ENCODE measurements at regions not wholly inside any gene's neighbourhood (a gene's known extent, or its start where the extent isn't known, plus 50 kb on each side); places are given as distances from the start of the nearest gene placed in this dataset.

DNA sequence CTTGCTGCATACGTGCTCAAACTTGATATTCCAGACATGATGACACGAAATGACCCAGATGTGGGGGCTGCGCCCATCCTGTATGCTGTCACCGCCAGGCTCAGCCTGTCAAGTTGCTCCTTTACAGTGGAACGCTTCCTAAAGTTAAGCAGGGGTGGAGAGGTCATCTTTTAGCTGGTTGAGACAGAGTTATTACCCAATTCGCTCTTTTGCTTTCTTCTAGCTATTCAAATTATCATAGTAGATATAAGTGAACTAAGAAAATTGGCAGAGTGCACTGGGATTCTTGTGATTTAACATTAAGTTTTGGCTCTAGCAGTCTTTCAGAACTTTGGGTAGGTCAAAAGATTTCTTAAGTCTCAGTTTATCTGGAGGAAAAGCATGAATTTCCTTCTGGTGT lies 69.8 kb upstream of the BASP1 start:
- ChIA-PET POLR2A (no interaction called here), CTCF (interaction anchor here (1.3 kb wide), 1 partner anchor 15 kb away, joined by 3 read pairs; no protein-coding TSS in a partner anchor), RAD21 (ENCODE audit: low non-redundant PET in 1 of 2, low total read pairs in 2 of 2, uncharacterized antibody in 2 of 2, unreplicated experiment in 2 of 2) (no interaction called here)
- no peak overlapping the region for H3K9ac ChIP-seq (ENCODE audit: low read length)
- peaks cover 13 to 17% of the 10 kb centered on the region in 2 experiments for H3K4me1 ChIP-seq (ENCODE audit: control insufficient read depth in 1 of 2, insufficient read depth in 2 of 2, low read length in 2 of 2)
- DNase-seq (ENCODE audit: low read depth, low spot score) = no peak
- H3K4me2 ChIP-seq (ENCODE audit: low read length) = no peak overlapping the region
- H3K36me3 ChIP-seq (ENCODE audit: control insufficient read depth in 1 of 2, insufficient read depth in 2 of 2, low read length in 2 of 2) = no peaks in the 10 kb centered on the region
- H3K9me2 ChIP-seq (ENCODE audit: insufficient read depth) = no peaks in the 10 kb centered on the region
- H3K9me3 ChIP-seq (ENCODE audit: control insufficient read depth in 1 of 2, insufficient read depth in 1 of 2, low read depth in 1 of 2, low read length in 2 of 2) = no peaks in the 10 kb centered on the region
- intact Hi-C loops (cut with micrococcal nuclease) = no loop called here
- no peaks in the 10 kb centered on the region for H4K20me1 ChIP-seq (ENCODE audit: insufficient read depth)
- H3K4me3 ChIP-seq (replicated peaks in 1 of 2; ENCODE audit: low read depth in 1 of 2, low read length in 2 of 2) = no peak overlapping the region
- ATAC-seq = no peak
- no peak overlapping the region for H3K27ac ChIP-seq (ENCODE audit: low read depth, low read length)
- BruUV-seq (replicated peaks) = no TSS peak
- H2AFZ ChIP-seq (ENCODE audit: low read depth, low read length, poor library complexity, severe bottlenecking) = no peak overlapping the region
- H3K27me3 ChIP-seq (ENCODE audit: insufficient read depth, low read length) = peaks cover 4% of the 10 kb centered on the region; the same call in 1 of the 2 replicates
- no peak for TF ChIP-seq TCF7L2 (IDR thresholded peaks at IDR 0.05; ENCODE audit: borderline replicate concordance, extremely low read depth, insufficient read depth, insufficient read length)
- TF ChIP-seq, protein P1, sequence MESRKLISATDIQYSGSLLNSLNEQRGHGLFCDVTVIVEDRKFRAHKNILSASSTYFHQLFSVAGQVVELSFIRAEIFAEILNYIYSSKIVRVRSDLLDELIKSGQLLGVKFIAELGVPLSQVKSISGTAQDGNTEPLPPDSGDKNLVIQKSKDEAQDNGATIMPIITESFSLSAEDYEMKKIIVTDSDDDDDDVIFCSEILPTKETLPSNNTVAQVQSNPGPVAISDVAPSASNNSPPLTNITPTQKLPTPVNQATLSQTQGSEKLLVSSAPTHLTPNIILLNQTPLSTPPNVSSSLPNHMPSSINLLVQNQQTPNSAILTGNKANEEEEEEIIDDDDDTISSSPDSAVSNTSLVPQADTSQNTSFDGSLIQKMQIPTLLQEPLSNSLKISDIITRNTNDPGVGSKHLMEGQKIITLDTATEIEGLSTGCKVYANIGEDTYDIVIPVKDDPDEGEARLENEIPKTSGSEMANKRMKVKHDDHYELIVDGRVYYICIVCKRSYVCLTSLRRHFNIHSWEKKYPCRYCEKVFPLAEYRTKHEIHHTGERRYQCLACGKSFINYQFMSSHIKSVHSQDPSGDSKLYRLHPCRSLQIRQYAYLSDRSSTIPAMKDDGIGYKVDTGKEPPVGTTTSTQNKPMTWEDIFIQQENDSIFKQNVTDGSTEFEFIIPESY (IDR thresholded peaks at IDR 0.05; ENCODE audit: extremely low read depth, insufficient replicate concordance, low read length) = no peak
- TF ChIP-seq, protein P2, sequence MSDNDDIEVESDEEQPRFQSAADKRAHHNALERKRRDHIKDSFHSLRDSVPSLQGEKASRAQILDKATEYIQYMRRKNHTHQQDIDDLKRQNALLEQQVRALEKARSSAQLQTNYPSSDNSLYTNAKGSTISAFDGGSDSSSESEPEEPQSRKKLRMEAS (IDR thresholded peaks at IDR 0.05) = no peak
- H3K79me2 ChIP-seq (ENCODE audit: insufficient read depth, low read length) = no peaks in the 10 kb centered on the region

DNA sequence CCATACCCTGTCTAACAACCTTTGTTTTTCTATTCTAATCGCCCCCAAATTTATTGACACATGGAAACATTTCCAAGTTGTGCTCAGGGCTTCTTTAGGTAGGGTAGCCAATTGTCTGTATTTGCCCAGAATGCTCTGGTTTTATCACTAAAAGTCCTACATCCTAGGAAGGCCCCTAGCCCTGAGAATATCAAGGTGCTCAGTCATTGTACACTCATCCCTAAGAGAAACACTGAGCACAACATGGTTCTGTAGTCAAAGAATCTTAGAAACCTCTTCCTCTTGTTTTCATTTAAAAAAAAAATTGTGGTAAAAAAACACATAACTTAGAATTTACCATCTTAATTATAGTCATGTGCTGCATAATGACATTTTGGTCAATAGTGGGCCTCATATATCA lies 69.0 kb upstream of the BASP1 start:
- intact Hi-C loops (cut with micrococcal nuclease) = no loop called here
- Histone ChIP-seq H3K4me1 (ENCODE audit: control insufficient read depth in 1 of 2, insufficient read depth in 2 of 2, low read length in 2 of 2) (peaks cover 13 to 17% of the 10 kb centered on the region in 2 experiments), H3K27ac (ENCODE audit: low read depth, low read length) (no peak overlapping the region), H3K9me3 (ENCODE audit: control insufficient read depth in 1 of 2, insufficient read depth in 1 of 2, low read depth in 1 of 2, low read length in 2 of 2) (no peaks in the 10 kb centered on the region), H3K9me2 (ENCODE audit: insufficient read depth) (no peaks in the 10 kb centered on the region), H3K4me3 (replicated peaks in 1 of 2; ENCODE audit: low read depth in 1 of 2, low read length in 2 of 2) (no peak overlapping the region), H2AFZ (ENCODE audit: low read depth, low read length, poor library complexity, severe bottlenecking) (no peak overlapping the region), H3K27me3 (ENCODE audit: insufficient read depth, low read length) (peaks cover 4% of the 10 kb centered on the region; the same call in 1 of the 2 replicates), H3K79me2 (ENCODE audit: insufficient read depth, low read length) (no peaks in the 10 kb centered on the region), H3K4me2 (ENCODE audit: low read length) (no peak overlapping the region), H3K9ac (ENCODE audit: low read length) (no peak overlapping the region), H4K20me1 (ENCODE audit: insufficient read depth) (no peaks in the 10 kb centered on the region), H3K36me3 (ENCODE audit: control insufficient read depth in 1 of 2, insufficient read depth in 2 of 2, low read length in 2 of 2) (no peaks in the 10 kb centered on the region)
- DNase-seq (ENCODE audit: low read depth, low spot score) = no peak
- ATAC-seq = no peak
- CTCF ChIA-PET = interaction anchor here (1.3 kb wide), 1 partner anchor 16 kb away, joined by 3 read pairs; no protein-coding TSS in a partner anchor
- RAD21 ChIA-PET (ENCODE audit: low non-redundant PET in 1 of 2, low total read pairs in 2 of 2, uncharacterized antibody in 2 of 2, unreplicated experiment in 2 of 2) = no interaction called here
- BruUV-seq (replicated peaks) = no TSS peak
- POLR2A ChIA-PET = no interaction called here
- no peak for TF ChIP-seq ZFX (IDR thresholded peaks at IDR 0.05)
- TF ChIP-seq, protein P3, sequence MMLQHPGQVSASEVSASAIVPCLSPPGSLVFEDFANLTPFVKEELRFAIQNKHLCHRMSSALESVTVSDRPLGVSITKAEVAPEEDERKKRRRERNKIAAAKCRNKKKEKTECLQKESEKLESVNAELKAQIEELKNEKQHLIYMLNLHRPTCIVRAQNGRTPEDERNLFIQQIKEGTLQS (IDR thresholded peaks at IDR 0.05) = no peak
- TF ChIP-seq, protein P2 (IDR thresholded peaks at IDR 0.05) = no peak
- no peak for TF ChIP-seq FOSL1 (IDR thresholded peaks at IDR 0.05; ENCODE audit: low read depth)
